T-cell (primary cell): ENCODE measurements at regions not wholly inside any gene's neighbourhood (a gene's known extent, or its start where the extent isn't known, plus 50 kb on each side); places are given as distances from the start of the nearest gene placed in this dataset.

Experiments used
- ATAC-seq, 4 experiments: fragments of 200-7000 bp in 3 of 4; fragments of 150-1000 bp in 1 of 4; cut with Tn5 transposase; replicated peaks in 1 of 4; 1 replicate in 3 of 4; 2 replicates in 1 of 4; pipeline ENCODE4 v1.10.0; 2021; ENCODE audit warnings: moderate library complexity in 3 of 4, mild to moderate bottlenecking in 2 of 4, moderate number of reproducible peaks in 1 of 4
- CTCF ChIA-PET, 2 donors: fragments of 300-600 bp; sonication (Branson Sonifier 250); formaldehyde crosslinking; loops; one replicate each; lab custom pipeline; 2022; ENCODE audit warnings: antibody characterized with exemption in 2 of 2; lab: Charles Lee
- POLR2A ChIA-PET, 2 donors: fragments of 300-600 bp; sonication (Branson Sonifier 250); formaldehyde crosslinking; loops; one replicate each; lab custom pipeline; 2022; ENCODE audit warnings: antibody characterized with exemption in 2 of 2; lab: Charles Lee
- DNase-seq, 35 experiments: peaks; one replicate each; pipeline versions ENCODE4 v3.0.0 to v3.0.0-alpha.2; 2013 to 2023
- H3K27ac ChIP-seq: one replicate; pipeline ENCODE4 v1.5.1; 2013; ENCODE audit warnings: low read length
- H3K27me3 ChIP-seq, 2 experiments: replicated peaks in 1 of 2; 1 replicate in 1 of 2; 2 replicates in 1 of 2; pipeline versions ENCODE4 v1.6.1 to v1.7.0; 2013; ENCODE audit warnings: low read length in 1 of 2, mixed read lengths in 1 of 2; ENCODE audit not compliant: control insufficient read depth in 2 of 2, insufficient read depth in 2 of 2; ENCODE audit errors: extremely low read depth in 1 of 2
- H3K36me3 ChIP-seq, 2 donors: 1 replicate in 1 of 2; 2 replicates in 1 of 2; pipeline versions ENCODE4 v1.6.1 to v1.7.0; 2013; ENCODE audit warnings: low read length in 1 of 2; ENCODE audit not compliant: control insufficient read depth in 2 of 2, insufficient read depth in 1 of 2; ENCODE audit errors: extremely low read depth in 1 of 2
- H3K4me1 ChIP-seq, 2 experiments: 1 replicate in 1 of 2; 2 replicates in 1 of 2; pipeline versions ENCODE4 v1.6.1 to v1.7.0; 2013; ENCODE audit warnings: low read length in 2 of 2, mixed read lengths in 1 of 2; ENCODE audit not compliant: insufficient read depth in 2 of 2, control insufficient read depth in 1 of 2; ENCODE audit errors: extremely low read depth in 1 of 2
- H3K4me3 ChIP-seq, 2 donors: 1 replicate in 1 of 2; 2 replicates in 1 of 2; pipeline versions ENCODE4 v1.5.1 to v1.7.0; 2013; ENCODE audit warnings: mild to moderate bottlenecking in 2 of 2, low read length in 1 of 2, moderate library complexity in 1 of 2; ENCODE audit not compliant: control insufficient read depth in 1 of 2; ENCODE audit errors: extremely low read depth in 1 of 2
- H3K9me3 ChIP-seq: 2 replicates; pipeline ENCODE4 v1.7.0; 2013
- H3K27ac Mint-ChIP-seq, 2 donors: one replicate each; pipeline ENCODE4 v1.8.0; 2020 to 2021; ENCODE audit warnings: mild to moderate bottlenecking in 2 of 2, mixed read lengths in 2 of 2
- H3K27me3 Mint-ChIP-seq, 2 donors: one replicate each; pipeline ENCODE4 v1.8.0; 2021 to 2022; ENCODE audit warnings: mixed read lengths in 2 of 2
- H3K36me3 Mint-ChIP-seq: one replicate; pipeline ENCODE4 v1.8.0; 2021; ENCODE audit warnings: mixed read lengths
- H3K4me1 Mint-ChIP-seq, 3 donors: one replicate each; pipeline ENCODE4 v1.8.0; 2020 to 2022; ENCODE audit warnings: mixed read lengths in 3 of 3, mild to moderate bottlenecking in 1 of 3
- H3K4me3 Mint-ChIP-seq, 3 donors: one replicate each; pipeline ENCODE4 v1.8.0; 2020 to 2022; ENCODE audit warnings: mild to moderate bottlenecking in 3 of 3, mixed read lengths in 3 of 3, moderate library complexity in 3 of 3
- H3K9me3 Mint-ChIP-seq, 3 donors: one replicate each; pipeline ENCODE4 v1.8.0; 2020 to 2022; ENCODE audit warnings: mixed read lengths in 3 of 3
- WGBS: methylation state at CpG from one replicate; pipeline ENCODE4 v1.1.5; 2013; ENCODE audit warnings: missing lambda C conversion rate; ENCODE audit not compliant: insufficient coverage; 5-methylcytosine and 5-hydroxymethylcytosine counted together

- Mint-ChIP-seq H3K9me3 (peaks cover 0 to 18% (median 0%) of the 10 kb centered on the region in 3 donors), H3K27me3 (no peaks in the 10 kb centered on the region), H3K4me1 (no peaks in the 10 kb centered on the region), H3K27ac (no peak overlapping the region), H3K36me3 (no peaks in the 10 kb centered on the region), H3K4me3 (no peak overlapping the region)
- H3K36me3 ChIP-seq = no peaks in the 10 kb centered on the region
- ChIA-PET POLR2A (no interaction called here), CTCF (no interaction called here)
- no peaks in the 10 kb centered on the region for H3K4me1 ChIP-seq
- H3K27me3 ChIP-seq = no peaks in the 10 kb centered on the region
- no peak overlapping the region for H3K4me3 ChIP-seq
- WGBS = 98% methylated on average over 4 of the region's 6 CpGs
- DNase-seq (no peak), ATAC-seq (no peak)
- H3K9me3 ChIP-seq = no peaks in the 10 kb centered on the region
- no peak overlapping the region for H3K27ac ChIP-seq
Measured at GRCh38 chr20:39676241-39676640, 714.1 kb downstream of the DHX35 start.

- Histone ChIP-seq H3K36me3 (no peaks in the 10 kb centered on the region), H3K4me1 (no peaks in the 10 kb centered on the region), H3K27ac (no peak overlapping the region), H3K9me3 (no peaks in the 10 kb centered on the region), H3K4me3 (no peak overlapping the region), H3K27me3 (no peaks in the 10 kb centered on the region)
- DNase-seq = no peak
- CTCF ChIA-PET = no interaction called here
- Mint-ChIP-seq H3K27me3 (no peaks in the 10 kb centered on the region), H3K4me3 (no peak overlapping the region), H3K36me3 (no peaks in the 10 kb centered on the region), H3K4me1 (no peaks in the 10 kb centered on the region), H3K27ac (no peak overlapping the region), H3K9me3 (peaks cover 0 to 10% (median 0%) of the 10 kb centered on the region in 3 donors)
- no peak for ATAC-seq
- POLR2A ChIA-PET = no interaction called here
- no CpG with 5 or more reads among the region's 2 CpGs for WGBS
Measured at GRCh38 chr20:39674842-39675241, 712.7 kb downstream of the DHX35 start.

GRCh38 chr20:39670988-39671387 lies 708.8 kb downstream of the DHX35 start:
- H3K27me3 ChIP-seq = no peaks in the 10 kb centered on the region
- no peak for DNase-seq
- no peaks in the 10 kb centered on the region for H3K9me3 ChIP-seq
- H3K27ac ChIP-seq = no peak overlapping the region
- H3K27ac Mint-ChIP-seq = no peak overlapping the region
- no peaks in the 10 kb centered on the region for H3K4me1 Mint-ChIP-seq
- H3K4me1 ChIP-seq = no peaks in the 10 kb centered on the region
- no peak overlapping the region for H3K4me3 ChIP-seq
- no CpG with 5 or more reads among the region's 2 CpGs for WGBS
- ChIA-PET CTCF (no interaction called here), POLR2A (no interaction called here)
- no peak for ATAC-seq
- H3K4me3 Mint-ChIP-seq = no peak overlapping the region
- H3K27me3 Mint-ChIP-seq = peaks cover 0 to 3% of the 10 kb centered on the region in 2 donors
- no peaks in the 10 kb centered on the region for H3K36me3 Mint-ChIP-seq
- no peaks in the 10 kb centered on the region for H3K36me3 ChIP-seq
- no peaks in the 10 kb centered on the region for H3K9me3 Mint-ChIP-seq

GRCh38 chr20:39669659-39670058 lies 707.5 kb downstream of the DHX35 start:
- Histone ChIP-seq H3K4me1 (no peaks in the 10 kb centered on the region), H3K27ac (no peak overlapping the region), H3K9me3 (no peaks in the 10 kb centered on the region), H3K4me3 (no peak overlapping the region), H3K27me3 (no peaks in the 10 kb centered on the region), H3K36me3 (no peaks in the 10 kb centered on the region)
- Mint-ChIP-seq H3K4me3 (no peak overlapping the region), H3K27ac (no peak overlapping the region), H3K9me3 (no peaks in the 10 kb centered on the region), H3K27me3 (peaks cover 0 to 8% of the 10 kb centered on the region in 2 donors), H3K36me3 (no peaks in the 10 kb centered on the region), H3K4me1 (no peaks in the 10 kb centered on the region)
- no peak for DNase-seq
- POLR2A ChIA-PET = no interaction called here
- WGBS = no CpG with 5 or more reads among the region's 2 CpGs
- ATAC-seq = no peak
- CTCF ChIA-PET = no interaction called here

GRCh38 chr20:39668038-39668437 lies 705.9 kb downstream of the DHX35 start:
- Mint-ChIP-seq H3K27me3 (peaks cover 0 to 8% of the 10 kb centered on the region in 2 donors), H3K4me1 (no peaks in the 10 kb centered on the region), H3K27ac (no peak overlapping the region), H3K4me3 (no peak overlapping the region), H3K36me3 (no peaks in the 10 kb centered on the region), H3K9me3 (peaks cover 0 to under 1% (median 0%) of the 10 kb centered on the region in 3 donors)
- POLR2A ChIA-PET = no interaction called here
- ATAC-seq (no peak), DNase-seq (no peak)
- CTCF ChIA-PET = no interaction called here
- Histone ChIP-seq H3K36me3 (no peaks in the 10 kb centered on the region), H3K4me3 (no peak overlapping the region), H3K9me3 (no peaks in the 10 kb centered on the region), H3K27ac (no peak overlapping the region), H3K4me1 (no peaks in the 10 kb centered on the region), H3K27me3 (no peaks in the 10 kb centered on the region)
- 83% methylated on average over 1 of the region's 3 CpGs for WGBS

GRCh38 chr20:39661833-39662232 lies 699.7 kb downstream of the DHX35 start:
- DNase-seq = no peak
- Histone ChIP-seq H3K36me3 (no peaks in the 10 kb centered on the region), H3K4me3 (no peak overlapping the region), H3K9me3 (no peaks in the 10 kb centered on the region), H3K27me3 (no peaks in the 10 kb centered on the region), H3K27ac (no peak overlapping the region), H3K4me1 (no peaks in the 10 kb centered on the region)
- Mint-ChIP-seq H3K27ac (no peak overlapping the region), H3K4me1 (no peaks in the 10 kb centered on the region), H3K36me3 (no peaks in the 10 kb centered on the region), H3K9me3 (peaks cover 0 to 11% (median 0%) of the 10 kb centered on the region in 3 donors), H3K4me3 (no peak overlapping the region), H3K27me3 (peaks cover 0 to 8% of the 10 kb centered on the region in 2 donors)
- CTCF ChIA-PET = no interaction called here
- ATAC-seq = no peak
- POLR2A ChIA-PET = no interaction called here
- 67% methylated on average over 1 of the region's 1 CpG for WGBS

GRCh38 chr20:39660965-39661364 lies 698.8 kb downstream of the DHX35 start:
- ATAC-seq = no peak

More at GRCh38 chr20:39660965-39661364, 698.8 kb downstream of the DHX35 start:
- Mint-ChIP-seq H3K36me3 (no peaks in the 10 kb centered on the region), H3K4me1 (no peaks in the 10 kb centered on the region), H3K4me3 (no peak overlapping the region), H3K27me3 (peaks cover 0 to 5% of the 10 kb centered on the region in 2 donors), H3K9me3 (peaks cover 0 to 11% (median 0%) of the 10 kb centered on the region in 3 donors), H3K27ac (no peak overlapping the region)
- Histone ChIP-seq H3K27ac (no peak overlapping the region), H3K36me3 (no peaks in the 10 kb centered on the region), H3K4me1 (no peaks in the 10 kb centered on the region), H3K27me3 (no peaks in the 10 kb centered on the region), H3K4me3 (no peak overlapping the region), H3K9me3 (no peaks in the 10 kb centered on the region)
- WGBS = 76% methylated on average over 2 of the region's 2 CpGs
- CTCF ChIA-PET = no interaction called here
- POLR2A ChIA-PET = no interaction called here
- no peak for DNase-seq
